ENCODE measurements at regions not wholly inside any gene's neighbourhood (a gene's known extent, or its start where the extent isn't known, plus 50 kb on each side); places are given as distances from the start of the nearest gene placed in this dataset.
A peak's percentile ranks its signal among the peaks of the same experiment; 100 is the strongest.

DNA sequence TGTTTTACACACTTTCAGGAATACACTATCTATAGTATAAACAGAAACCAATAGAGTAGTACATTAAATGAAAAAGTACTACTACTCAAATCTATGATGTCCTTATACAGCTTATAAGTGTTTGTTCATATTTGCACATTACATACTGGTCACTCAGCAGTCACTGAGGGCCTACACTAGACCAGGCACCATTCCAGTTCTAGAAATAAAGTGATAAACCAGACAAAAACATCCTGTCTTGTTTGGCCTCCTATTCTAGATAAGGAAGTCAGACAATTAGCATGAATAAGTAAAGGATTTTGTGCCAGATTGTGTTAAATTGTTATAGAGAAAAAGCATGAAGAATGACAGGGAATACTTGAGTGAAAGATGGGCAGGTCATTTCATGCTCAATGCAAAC is 219.0 kb downstream of the CRPPA start:
- H3K36me3 Mint-ChIP-seq (ENCODE audit: low read depth, unreplicated experiment): no peaks in the 10 kb centered on the region
- Histone ChIP-seq H3K4me3 (ENCODE audit: insufficient read depth, low read depth, low read length) (no peak overlapping the region), H3K36me3 (ENCODE audit: insufficient read depth, low read length) (no peaks in the 10 kb centered on the region), H3K9ac (ENCODE audit: low read length) (no peak overlapping the region), H2AFZ (ENCODE audit: low read depth, low read length) (no peak overlapping the region), H3K4me1 (ENCODE audit: insufficient read depth, low read length) (no peaks in the 10 kb centered on the region), H3K79me2 (ENCODE audit: insufficient read depth, low read length) (no peaks in the 10 kb centered on the region), H3K9me3 (ENCODE audit: insufficient read depth, low read depth, low read length) (no peaks in the 10 kb centered on the region), H3K4me2 (ENCODE audit: low read length) (no peak overlapping the region), H4K20me1 (ENCODE audit: insufficient read depth, low read length) (no peaks in the 10 kb centered on the region), H3K27ac (ENCODE audit: low read depth, low read length) (no peak overlapping the region), H3K27me3 (ENCODE audit: insufficient read depth, low read length) (no peaks in the 10 kb centered on the region)
- no peaks in the 10 kb centered on the region for H3K4me1 Mint-ChIP-seq (ENCODE audit: low read depth, unreplicated experiment)
- no peak overlapping the region for H3K4me3 Mint-ChIP-seq (ENCODE audit: unreplicated experiment)
- H3K9me3 Mint-ChIP-seq (ENCODE audit: unreplicated experiment): peaks cover 4% of the 10 kb centered on the region
- TF ChIP-seq EZH2 (IDR thresholded peaks at IDR 0.05; ENCODE audit: insufficient read depth, low read length): no peak
- TF ChIP-seq, protein P1, sequence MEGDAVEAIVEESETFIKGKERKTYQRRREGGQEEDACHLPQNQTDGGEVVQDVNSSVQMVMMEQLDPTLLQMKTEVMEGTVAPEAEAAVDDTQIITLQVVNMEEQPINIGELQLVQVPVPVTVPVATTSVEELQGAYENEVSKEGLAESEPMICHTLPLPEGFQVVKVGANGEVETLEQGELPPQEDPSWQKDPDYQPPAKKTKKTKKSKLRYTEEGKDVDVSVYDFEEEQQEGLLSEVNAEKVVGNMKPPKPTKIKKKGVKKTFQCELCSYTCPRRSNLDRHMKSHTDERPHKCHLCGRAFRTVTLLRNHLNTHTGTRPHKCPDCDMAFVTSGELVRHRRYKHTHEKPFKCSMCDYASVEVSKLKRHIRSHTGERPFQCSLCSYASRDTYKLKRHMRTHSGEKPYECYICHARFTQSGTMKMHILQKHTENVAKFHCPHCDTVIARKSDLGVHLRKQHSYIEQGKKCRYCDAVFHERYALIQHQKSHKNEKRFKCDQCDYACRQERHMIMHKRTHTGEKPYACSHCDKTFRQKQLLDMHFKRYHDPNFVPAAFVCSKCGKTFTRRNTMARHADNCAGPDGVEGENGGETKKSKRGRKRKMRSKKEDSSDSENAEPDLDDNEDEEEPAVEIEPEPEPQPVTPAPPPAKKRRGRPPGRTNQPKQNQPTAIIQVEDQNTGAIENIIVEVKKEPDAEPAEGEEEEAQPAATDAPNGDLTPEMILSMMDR (IDR thresholded peaks at IDR 0.05; ENCODE audit: insufficient read depth, low read depth, low read length): no peak
- DNase-seq (ENCODE audit: low read depth) (peak; percentile 18), FAIRE-seq (no peak)
- H3K27me3 Mint-ChIP-seq (ENCODE audit: low read depth, unreplicated experiment): no peaks in the 10 kb centered on the region
- H3K27ac Mint-ChIP-seq (ENCODE audit: unreplicated experiment): no peak overlapping the region

GRCh38 chr7:16200591-16200990 is 220.7 kb downstream of the CRPPA start:
- H3K4me1 Mint-ChIP-seq (ENCODE audit: low read depth, unreplicated experiment): no peaks in the 10 kb centered on the region
- FAIRE-seq: no peak

GRCh38 chr7:16193631-16194030 is 227.7 kb downstream of the CRPPA start:
- TF ChIP-seq, protein P1 (IDR thresholded peaks at IDR 0.05; ENCODE audit: insufficient read depth, low read depth, low read length): no peak
- TF ChIP-seq EZH2 (IDR thresholded peaks at IDR 0.05; ENCODE audit: insufficient read depth, low read length): no peak
- Mint-ChIP-seq H3K27ac (ENCODE audit: unreplicated experiment) (no peak overlapping the region), H3K4me1 (ENCODE audit: low read depth, unreplicated experiment) (no peaks in the 10 kb centered on the region), H3K9me3 (ENCODE audit: unreplicated experiment) (no peaks in the 10 kb centered on the region), H3K4me3 (ENCODE audit: unreplicated experiment) (no peak overlapping the region), H3K27me3 (ENCODE audit: low read depth, unreplicated experiment) (no peaks in the 10 kb centered on the region), H3K36me3 (ENCODE audit: low read depth, unreplicated experiment) (no peaks in the 10 kb centered on the region)
- FAIRE-seq: no peak
- no peak overlapping the region for H3K4me2 ChIP-seq (ENCODE audit: low read length)
- H4K20me1 ChIP-seq (ENCODE audit: insufficient read depth, low read length): no peaks in the 10 kb centered on the region
- no peak for DNase-seq (ENCODE audit: low read depth)
- H3K4me1 ChIP-seq (ENCODE audit: insufficient read depth, low read length): no peaks in the 10 kb centered on the region
- H3K9ac ChIP-seq (ENCODE audit: low read length): no peak overlapping the region
- no peak overlapping the region for H3K27ac ChIP-seq (ENCODE audit: low read depth, low read length)
- no peak overlapping the region for H3K4me3 ChIP-seq (ENCODE audit: insufficient read depth, low read depth, low read length)
- H3K27me3 ChIP-seq (ENCODE audit: insufficient read depth, low read length): no peaks in the 10 kb centered on the region
- no peak overlapping the region for H2AFZ ChIP-seq (ENCODE audit: low read depth, low read length)
- no peaks in the 10 kb centered on the region for H3K36me3 ChIP-seq (ENCODE audit: insufficient read depth, low read length)
- H3K79me2 ChIP-seq (ENCODE audit: insufficient read depth, low read length): no peaks in the 10 kb centered on the region
- H3K9me3 ChIP-seq (ENCODE audit: insufficient read depth, low read depth, low read length): no peaks in the 10 kb centered on the region

More at GRCh38 chr7:16200591-16200990, 220.7 kb downstream of the CRPPA start:
- Histone ChIP-seq H3K79me2 (ENCODE audit: insufficient read depth, low read length) (no peaks in the 10 kb centered on the region), H3K36me3 (ENCODE audit: insufficient read depth, low read length) (no peaks in the 10 kb centered on the region), H3K4me2 (ENCODE audit: low read length) (no peak overlapping the region), H3K27me3 (ENCODE audit: insufficient read depth, low read length) (no peaks in the 10 kb centered on the region), H4K20me1 (ENCODE audit: insufficient read depth, low read length) (no peaks in the 10 kb centered on the region), H3K27ac (ENCODE audit: low read depth, low read length) (no peak overlapping the region), H3K9me3 (ENCODE audit: insufficient read depth, low read depth, low read length) (no peaks in the 10 kb centered on the region), H2AFZ (ENCODE audit: low read depth, low read length) (no peak overlapping the region), H3K9ac (ENCODE audit: low read length) (no peak overlapping the region), H3K4me1 (ENCODE audit: insufficient read depth, low read length) (no peaks in the 10 kb centered on the region), H3K4me3 (ENCODE audit: insufficient read depth, low read depth, low read length) (no peak overlapping the region)
- H3K27me3 Mint-ChIP-seq (ENCODE audit: low read depth, unreplicated experiment): no peaks in the 10 kb centered on the region
- TF ChIP-seq EZH2 (IDR thresholded peaks at IDR 0.05; ENCODE audit: insufficient read depth, low read length): no peak
- TF ChIP-seq, protein P1 (IDR thresholded peaks at IDR 0.05; ENCODE audit: insufficient read depth, low read depth, low read length): no peak
- H3K4me3 Mint-ChIP-seq (ENCODE audit: unreplicated experiment): no peak overlapping the region
- no peaks in the 10 kb centered on the region for H3K36me3 Mint-ChIP-seq (ENCODE audit: low read depth, unreplicated experiment)
- no peak overlapping the region for H3K27ac Mint-ChIP-seq (ENCODE audit: unreplicated experiment)
- DNase-seq (ENCODE audit: low read depth): no peak
- peaks cover 4% of the 10 kb centered on the region for H3K9me3 Mint-ChIP-seq (ENCODE audit: unreplicated experiment)

Measured in astrocyte (in vitro differentiated cells and primary cell).